Breast epithelium (tissue), 3 donors: ENCODE measurements at regions not wholly inside any gene's neighbourhood (a gene's known extent, or its start where the extent isn't known, plus 50 kb on each side); places are given as distances from the start of the nearest gene placed in this dataset.

Source experiments
- POLR2AphosphoS5 ChIP-seq, 3 donors: sonication (generic); formaldehyde crosslinking; IDR thresholded peaks; one replicate each; pipeline ENCODE4 v1.6.1; 2017; ENCODE audit warnings: antibody characterized with exemption in 3 of 3
- TF ChIP-seq, protein P1 (sequence below), 3 donors: fragments of 450-650 bp; IDR thresholded peaks; one replicate each; pipeline ENCODE4 v1.5.1; 2016 to 2017; ENCODE audit warnings: antibody characterized with exemption in 3 of 3, mild to moderate bottlenecking in 3 of 3, moderate library complexity in 3 of 3

DNA sequence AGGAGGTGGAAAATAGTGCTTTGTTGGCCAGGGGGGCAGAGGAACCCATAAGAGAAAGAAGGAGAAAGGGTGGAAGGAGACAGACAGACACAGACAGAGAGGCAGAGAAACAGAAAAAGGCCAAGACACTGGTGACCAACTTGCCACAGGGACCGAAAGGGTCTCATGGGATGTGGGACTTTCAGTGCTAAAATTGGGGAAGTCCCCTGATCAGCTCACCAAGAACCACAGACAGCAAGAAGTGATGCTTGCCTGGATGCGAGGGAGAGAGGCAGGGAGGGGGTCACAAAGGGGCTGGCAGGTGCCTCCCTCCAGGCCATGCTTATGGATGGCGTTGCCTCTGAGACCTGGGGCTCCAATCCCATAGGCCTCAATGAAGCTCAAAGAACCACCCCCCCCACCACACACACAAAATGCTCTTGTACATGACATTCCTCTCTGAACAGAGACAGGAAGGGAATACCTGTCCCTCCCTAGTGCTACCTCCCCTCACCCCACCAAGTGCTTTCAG, 413.4 kb downstream of the MN1 start:
- TF ChIP-seq, protein P1, sequence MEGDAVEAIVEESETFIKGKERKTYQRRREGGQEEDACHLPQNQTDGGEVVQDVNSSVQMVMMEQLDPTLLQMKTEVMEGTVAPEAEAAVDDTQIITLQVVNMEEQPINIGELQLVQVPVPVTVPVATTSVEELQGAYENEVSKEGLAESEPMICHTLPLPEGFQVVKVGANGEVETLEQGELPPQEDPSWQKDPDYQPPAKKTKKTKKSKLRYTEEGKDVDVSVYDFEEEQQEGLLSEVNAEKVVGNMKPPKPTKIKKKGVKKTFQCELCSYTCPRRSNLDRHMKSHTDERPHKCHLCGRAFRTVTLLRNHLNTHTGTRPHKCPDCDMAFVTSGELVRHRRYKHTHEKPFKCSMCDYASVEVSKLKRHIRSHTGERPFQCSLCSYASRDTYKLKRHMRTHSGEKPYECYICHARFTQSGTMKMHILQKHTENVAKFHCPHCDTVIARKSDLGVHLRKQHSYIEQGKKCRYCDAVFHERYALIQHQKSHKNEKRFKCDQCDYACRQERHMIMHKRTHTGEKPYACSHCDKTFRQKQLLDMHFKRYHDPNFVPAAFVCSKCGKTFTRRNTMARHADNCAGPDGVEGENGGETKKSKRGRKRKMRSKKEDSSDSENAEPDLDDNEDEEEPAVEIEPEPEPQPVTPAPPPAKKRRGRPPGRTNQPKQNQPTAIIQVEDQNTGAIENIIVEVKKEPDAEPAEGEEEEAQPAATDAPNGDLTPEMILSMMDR (IDR thresholded peaks at IDR 0.05): no peak
- TF ChIP-seq POLR2AphosphoS5 (IDR thresholded peaks at IDR 0.05): no peak
